HCT116 (cell line): ENCODE measurements at regions not wholly inside any gene's neighbourhood (a gene's known extent, or its start where the extent isn't known, plus 50 kb on each side); places are given as distances from the start of the nearest gene placed in this dataset.

Experiments used
- ATAC-seq: fragments of 200-7000 bp; cut with Tn5 transposase; 2 replicates; pipeline ENCODE4 v1.9.1; 2020; ENCODE audit warnings: mild to moderate bottlenecking, moderate library complexity
- BruUV-seq: library from RNA; stranded (reverse); fragments of 400-500 nt; replicated peaks from 2 replicates; lab custom pipeline; 2021; lab: Mats Ljungman, UMichigan
- CTCF ChIA-PET: fragments of 300-600 bp; sonication (Branson Sonifier 250); formaldehyde crosslinking; loops from one replicate; lab custom pipeline; 2021; ENCODE audit warnings: antibody characterized with exemption; lab: Charles Lee
- POLR2A ChIA-PET: fragments of 300-600, 350-600 bp; sonication (Branson Sonifier 250); formaldehyde crosslinking; loops from one replicate; lab custom pipeline; 2021; ENCODE audit warnings: antibody characterized with exemption; lab: Charles Lee
- RAD21 ChIA-PET, 2 experiments: fragments of 300-600 bp; sonication (Branson Sonifier 250); formaldehyde crosslinking; loops; one replicate each; lab custom pipeline; 2023; ENCODE audit warnings: low total read pairs in 2 of 2; ENCODE audit not compliant: uncharacterized antibody in 2 of 2, unreplicated experiment in 2 of 2, low non-redundant PET in 1 of 2; lab: Charles Lee
- DNase-seq: peaks from one replicate; pipeline ENCODE4 v3.0.0-alpha.2; 2010; ENCODE audit warnings: low read depth, low spot score
- H2AFZ ChIP-seq: fragments of 200-600 bp; shearing (Covaris generic), sonication (generic); 2 replicates; pipeline ENCODE4 v1.6.1; 2017; ENCODE audit warnings: low read depth, mixed run types, mixed read lengths, antibody characterized with exemption, low read length; ENCODE audit not compliant: poor library complexity, severe bottlenecking
- H3K27ac ChIP-seq: 2 replicates; pipeline ENCODE4 v1.5.1; 2012; ENCODE audit warnings: low read depth, low read length
- H3K27me3 ChIP-seq: fragments of 200-600 bp; sonication (generic); 2 replicates; pipeline ENCODE4 v1.6.1; 2016; ENCODE audit warnings: mixed run types, low read length, mixed read lengths; ENCODE audit not compliant: insufficient read depth
- H3K36me3 ChIP-seq, 2 experiments: fragments of 200-500 bp in 1 of 2; fragments of 200-600 bp in 1 of 2; sonication (Bioruptor generic) in 1 of 2; sonication (generic) in 1 of 2; 2 replicates each; pipeline versions ENCODE4 v1.5.1 to v1.6.1; 2014 to 2016; ENCODE audit warnings: low read length in 2 of 2, inconsistent platforms in 1 of 2, mixed read lengths in 1 of 2, mixed run types in 1 of 2; ENCODE audit not compliant: insufficient read depth in 2 of 2, control insufficient read depth in 1 of 2
- H3K4me1 ChIP-seq, 2 experiments: fragments of 200-600 bp in 1 of 2; sonication (generic) in 1 of 2; 2 replicates each; pipeline versions ENCODE4 v1.5.1 to v1.6.1; 2012 to 2017; ENCODE audit warnings: low read length in 2 of 2, inconsistent platforms in 1 of 2, mild to moderate bottlenecking in 1 of 2, mixed read lengths in 1 of 2, mixed run types in 1 of 2, moderate library complexity in 1 of 2; ENCODE audit not compliant: insufficient read depth in 2 of 2, control insufficient read depth in 1 of 2
- H3K4me2 ChIP-seq: fragments of 200-600 bp; sonication (generic); 2 replicates; pipeline ENCODE4 v1.6.1; 2017; ENCODE audit warnings: mixed run types, low read length, mixed read lengths
- H3K4me3 ChIP-seq, 2 experiments: fragments of 200-600 bp in 1 of 2; sonication (generic) in 1 of 2; replicated peaks in 1 of 2; 2 replicates each; pipeline ENCODE4 v1.5.1; 2011 to 2016; ENCODE audit warnings: low read length in 2 of 2, control low read depth in 1 of 2, low read depth in 1 of 2, mild to moderate bottlenecking in 1 of 2, mixed read lengths in 1 of 2, mixed run types in 1 of 2
- H3K79me2 ChIP-seq: fragments of 200-600 bp; sonication (generic); 2 replicates; pipeline ENCODE4 v1.6.1; 2017; ENCODE audit warnings: mild to moderate bottlenecking, mixed run types, low read length, moderate library complexity, mixed read lengths; ENCODE audit not compliant: insufficient read depth
- H3K9ac ChIP-seq: fragments of 200-600 bp; sonication (generic); 2 replicates; pipeline ENCODE4 v1.6.1; 2016; ENCODE audit warnings: low read length, mixed read lengths
- H3K9me2 ChIP-seq: fragments of 200-600 bp; sonication (generic), shearing (Covaris generic); 2 replicates; pipeline ENCODE4 v1.6.1; 2017; ENCODE audit warnings: mixed run types, mild to moderate bottlenecking, moderate library complexity; ENCODE audit not compliant: insufficient read depth
- H3K9me3 ChIP-seq, 2 experiments: fragments of 200-500 bp in 1 of 2; fragments of 200-600 bp in 1 of 2; sonication (Bioruptor generic) in 1 of 2; sonication (generic) in 1 of 2; 2 replicates each; pipeline ENCODE4 v1.6.1; 2014 to 2017; ENCODE audit warnings: low read length in 2 of 2, mixed read lengths in 2 of 2, inconsistent platforms in 1 of 2, low read depth in 1 of 2, mild to moderate bottlenecking in 1 of 2, mixed run types in 1 of 2, moderate library complexity in 1 of 2; ENCODE audit not compliant: control insufficient read depth in 1 of 2, insufficient read depth in 1 of 2
- H4K20me1 ChIP-seq: fragments of 200-600 bp; sonication (generic), shearing (Covaris generic); 2 replicates; pipeline ENCODE4 v1.6.1; 2017; ENCODE audit warnings: mixed run types, mild to moderate bottlenecking, moderate library complexity; ENCODE audit not compliant: insufficient read depth
- ATF3 ChIP-seq: IDR thresholded peaks from 2 replicates; pipeline ENCODE4 v1.6.1; 2012
- CBX3 ChIP-seq: IDR thresholded peaks from 2 replicates; pipeline ENCODE4 v1.6.1; 2012; ENCODE audit warnings: low read depth
- CEBPB ChIP-seq: IDR thresholded peaks from 2 replicates; pipeline ENCODE4 v1.6.1; 2012; ENCODE audit warnings: low read depth
- EGR1 ChIP-seq: IDR thresholded peaks from 2 replicates; pipeline ENCODE4 v1.6.1; 2012; ENCODE audit warnings: low read depth
- ELF1 ChIP-seq: IDR thresholded peaks from 2 replicates; pipeline ENCODE4 v1.6.1; 2012; ENCODE audit warnings: low read depth, borderline replicate concordance
- EZH2 ChIP-seq: fragments of 200-600 bp; sonication (generic); IDR thresholded peaks from 2 replicates; pipeline ENCODE4 v1.6.1; 2017; ENCODE audit warnings: antibody characterized with exemption, mixed run types
- EZH2phosphoT487 ChIP-seq: fragments of 200-600 bp; IDR thresholded peaks from 2 replicates; pipeline ENCODE4 v1.6.1; 2018; ENCODE audit warnings: antibody characterized with exemption, borderline replicate concordance
- POLR2A ChIP-seq: IDR thresholded peaks from 2 replicates; pipeline ENCODE4 v1.7.0; 2011; ENCODE audit warnings: borderline replicate concordance; ENCODE audit not compliant: insufficient read depth, insufficient read length; ENCODE audit errors: extremely low read depth
- POLR2AphosphoS5 ChIP-seq: IDR thresholded peaks from 2 replicates; pipeline ENCODE4 v1.6.1; 2011; ENCODE audit warnings: mild to moderate bottlenecking, low read depth, low read length, moderate library complexity
- RAD21 ChIP-seq: IDR thresholded peaks from 2 replicates; pipeline ENCODE4 v1.6.1; 2012; ENCODE audit warnings: low read depth, mild to moderate bottlenecking
- REST ChIP-seq: IDR thresholded peaks from 2 replicates; pipeline ENCODE4 v1.6.1; 2012; ENCODE audit warnings: low read depth
- SIN3A ChIP-seq: IDR thresholded peaks from 2 replicates; pipeline ENCODE4 v1.6.1; 2012; ENCODE audit warnings: low read depth
- TCF7L2 ChIP-seq: IDR thresholded peaks from 2 replicates; pipeline ENCODE4 v1.7.0; 2011; ENCODE audit warnings: borderline replicate concordance, inconsistent platforms; ENCODE audit not compliant: insufficient read depth, insufficient read length; ENCODE audit errors: extremely low read depth
- YY1 ChIP-seq: IDR thresholded peaks from 2 replicates; pipeline ENCODE4 v1.6.1; 2011; ENCODE audit warnings: low read length, low read depth, moderate library complexity, mild to moderate bottlenecking; ENCODE audit not compliant: insufficient replicate concordance; ENCODE audit errors: extremely low read depth
- ZBTB33 ChIP-seq: IDR thresholded peaks from 2 replicates; pipeline ENCODE4 v1.6.1; 2011; ENCODE audit warnings: mild to moderate bottlenecking, low read length, moderate library complexity; ENCODE audit not compliant: insufficient replicate concordance; ENCODE audit errors: extremely low read depth
- ZFX ChIP-seq: fragments of 450-650 bp; IDR thresholded peaks from 2 replicates; pipeline ENCODE4 v1.6.1; 2017
- intact Hi-C: fragments of 100-400 bp; cut with micrococcal nuclease; formaldehyde crosslinking; loops from 2 replicates; pipeline ENCODE4 v1.10.0; 2022

GRCh38 chr1:184166485-184166884, 115.0 kb downstream of the TSEN15 start:
- Histone ChIP-seq H3K9me2 (no peaks in the 10 kb centered on the region), H3K9ac (no peak overlapping the region), H3K9me3 (no peaks in the 10 kb centered on the region), H3K36me3 (no peaks in the 10 kb centered on the region), H3K27me3 (no peaks in the 10 kb centered on the region), H4K20me1 (no peaks in the 10 kb centered on the region)
- ATAC-seq = no peak
- ChIA-PET CTCF (no interaction called here), POLR2A (no interaction called here)
- TF ChIP-seq ZFX (no peak), EZH2 (no peak), ATF3 (no peak), POLR2AphosphoS5 (no peak), TCF7L2 (no peak), CEBPB (no peak), CBX3 (no peak), EGR1 (no peak)
- TF ChIP-seq, all 23 proteins: peak for 0
- Histone ChIP-seq H3K4me2 (no peak overlapping the region), H3K79me2 (no peaks in the 10 kb centered on the region), H3K27ac (no peak overlapping the region), H3K4me3 (no peak overlapping the region), H3K4me1 (no peaks in the 10 kb centered on the region), H2AFZ (no peak overlapping the region)
- no TSS peak for BruUV-seq
- RAD21 ChIA-PET = no interaction called here
- intact Hi-C loops = no loop called here
- DNase-seq = no peak

- no peaks in the 10 kb centered on the region for H3K4me1 ChIP-seq
- H3K27ac ChIP-seq = no peak overlapping the region
- no peak overlapping the region for H2AFZ ChIP-seq
- H3K27me3 ChIP-seq = no peaks in the 10 kb centered on the region
- DNase-seq = no peak
- no peak overlapping the region for H3K4me3 ChIP-seq
- no peak overlapping the region for H3K9ac ChIP-seq
- no peaks in the 10 kb centered on the region for H4K20me1 ChIP-seq
- no peak overlapping the region for H3K4me2 ChIP-seq
- POLR2A ChIA-PET = no interaction called here
- intact Hi-C loops = no loop called here
- H3K36me3 ChIP-seq = no peaks in the 10 kb centered on the region
- RAD21 ChIA-PET = no interaction called here
- no peaks in the 10 kb centered on the region for H3K79me2 ChIP-seq
- no TSS peak for BruUV-seq
- H3K9me3 ChIP-seq = no peaks in the 10 kb centered on the region
- no peak for ATAC-seq
- CTCF ChIA-PET = no interaction called here
- H3K9me2 ChIP-seq = no peaks in the 10 kb centered on the region
- TF ChIP-seq ATF3 (no peak), REST (no peak), CEBPB (no peak), SIN3A (no peak), RAD21 (no peak), ELF1 (no peak), EZH2 (no peak), YY1 (no peak), TCF7L2 (no peak), EZH2phosphoT487 (no peak), POLR2A (no peak), ZBTB33 (no peak)
Observed at GRCh38 chr1:184167352-184167751, 115.8 kb downstream of the TSEN15 start.
